Endothelial cell of umbilical vein (primary cell): ENCODE measurements at regions not wholly inside any gene's neighbourhood (a gene's known extent, or its start where the extent isn't known, plus 50 kb on each side); places are given as distances from the start of the nearest gene placed in this dataset.

Experiments
- CTCF ChIP-seq, 2 donors: IDR thresholded peaks; 1 replicate in 1 of 2; 2 replicates in 1 of 2; pipeline ENCODE4 v1.5.1; 2011; ENCODE audit warnings: low read length in 2 of 2, mild to moderate bottlenecking in 2 of 2, moderate library complexity in 2 of 2, control low read depth in 1 of 2, inconsistent platforms in 1 of 2, low read depth in 1 of 2; ENCODE audit not compliant: insufficient read depth in 1 of 2; ENCODE audit errors: extremely low read depth in 1 of 2
- EZH2 ChIP-seq: IDR thresholded peaks from 2 replicates; pipeline ENCODE4 v1.6.1; 2012; ENCODE audit warnings: borderline replicate concordance, low read depth, mild to moderate bottlenecking, moderate library complexity, low read length, inconsistent platforms; ENCODE audit not compliant: severe bottlenecking
- FOS ChIP-seq: IDR thresholded peaks from 2 replicates; pipeline ENCODE4 v1.6.1; 2011; ENCODE audit warnings: mild to moderate bottlenecking, low read length, moderate library complexity, borderline replicate concordance; ENCODE audit not compliant: insufficient read depth
- MAX ChIP-seq: IDR thresholded peaks from 2 replicates; pipeline ENCODE4 v1.6.1; 2011; ENCODE audit not compliant: insufficient read depth, insufficient read length
- MYC ChIP-seq: IDR thresholded peaks from one replicate; pipeline ENCODE4 v1.6.1; 2011; ENCODE audit warnings: mild to moderate bottlenecking, low read depth, low read length
- POLR2A ChIP-seq: IDR thresholded peaks from 2 replicates; pipeline ENCODE4 v1.6.1; 2012; ENCODE audit warnings: low read depth, mild to moderate bottlenecking, control low read depth, low read length
- POLR2AphosphoS5 ChIP-seq: IDR thresholded peaks from 2 replicates; pipeline ENCODE4 v1.6.1; 2012; ENCODE audit warnings: low read depth, mild to moderate bottlenecking, control low read depth, low read length, moderate library complexity; ENCODE audit not compliant: insufficient read depth

- TF ChIP-seq CTCF (IDR thresholded peaks at IDR 0.05; ENCODE audit: extremely low read depth in 1 of 2, insufficient read depth in 1 of 2, low read depth in 1 of 2, low read length in 2 of 2) (peak; percentile 63 to 76), MAX (no peak), POLR2A (no peak), POLR2AphosphoS5 (no peak), MYC (no peak), EZH2 (no peak), FOS (no peak)
These were observed 314.8 kb downstream of the POM121L12 start for GRCh38 chr7:53350241-53350640.
